Fibroblast of lung (primary cell): ENCODE measurements at regions not wholly inside any gene's neighbourhood (a gene's known extent, or its start where the extent isn't known, plus 50 kb on each side); places are given as distances from the start of the nearest gene placed in this dataset.

Source experiments
- DNase-seq, 2 donors: peaks; one replicate each; pipeline versions ENCODE4 v3.0.0 to v3.0.0-alpha.2; 2010; ENCODE audit warnings: low read depth in 2 of 2
- H2AFZ ChIP-seq: 2 replicates; pipeline ENCODE4 v1.5.1; 2012; ENCODE audit warnings: low read length, control low read depth, inconsistent platforms
- H3K27ac ChIP-seq: 2 replicates; pipeline ENCODE4 v1.5.1; 2011; ENCODE audit warnings: low read length, control low read depth; ENCODE audit not compliant: insufficient read depth
- H3K27me3 ChIP-seq: 2 replicates; pipeline ENCODE4 v1.5.1; 2011; ENCODE audit warnings: mild to moderate bottlenecking, low read length; ENCODE audit not compliant: control insufficient read depth, insufficient read depth
- H3K36me3 ChIP-seq: 2 replicates; pipeline ENCODE4 v1.5.1; 2011; ENCODE audit warnings: low read length; ENCODE audit not compliant: control insufficient read depth, insufficient read depth
- H3K4me1 ChIP-seq: 2 replicates; pipeline ENCODE4 v1.5.1; 2011; ENCODE audit warnings: low read length; ENCODE audit not compliant: control insufficient read depth, insufficient read depth; ENCODE audit errors: extremely low read depth
- H3K4me2 ChIP-seq: 2 replicates; pipeline ENCODE4 v1.5.1; 2011; ENCODE audit warnings: low read length, control low read depth; ENCODE audit not compliant: insufficient read depth; ENCODE audit errors: extremely low read depth
- H3K4me3 ChIP-seq, 4 experiments: fragments of 200-600 bp in 1 of 4; sonication (generic) in 1 of 4; replicated peaks in 1 of 4; 2 replicates each; pipeline ENCODE4 v1.5.1; 2011 to 2016; ENCODE audit warnings: low read length in 4 of 4, low read depth in 3 of 4, mild to moderate bottlenecking in 3 of 4, control low read depth in 2 of 4, inconsistent platforms in 1 of 4, mixed read lengths in 1 of 4; ENCODE audit not compliant: insufficient read depth in 1 of 4; ENCODE audit errors: control extremely low read depth in 1 of 4
- H3K79me2 ChIP-seq: 2 replicates; pipeline ENCODE4 v1.5.1; 2012; ENCODE audit warnings: mild to moderate bottlenecking, low read length, inconsistent platforms; ENCODE audit not compliant: control insufficient read depth, insufficient read depth
- H3K9ac ChIP-seq: 2 replicates; pipeline ENCODE4 v1.5.1; 2011; ENCODE audit warnings: mild to moderate bottlenecking, low read length, control low read depth; ENCODE audit not compliant: insufficient read depth
- H3K9me3 ChIP-seq: 2 replicates; pipeline ENCODE4 v1.5.1; 2012; ENCODE audit warnings: low read depth, low read length; ENCODE audit not compliant: control insufficient read depth, insufficient read depth
- H4K20me1 ChIP-seq: 2 replicates; pipeline ENCODE4 v1.5.1; 2011; ENCODE audit warnings: low read length; ENCODE audit not compliant: control insufficient read depth, insufficient read depth; ENCODE audit errors: extremely low read depth
- CTCF ChIP-seq, 2 donors: IDR thresholded peaks in 1 of 2; conservative IDR thresholded peaks in 1 of 2; 1 replicate in 1 of 2; 2 replicates in 1 of 2; pipeline ENCODE4 v1.5.1; 2011 to 2012; ENCODE audit warnings: low read length in 2 of 2, control low read depth in 1 of 2, inconsistent platforms in 1 of 2, low read depth in 1 of 2, mild to moderate bottlenecking in 1 of 2
- EZH2 ChIP-seq: IDR thresholded peaks from 2 replicates; pipeline ENCODE4 v1.5.1; 2012; ENCODE audit warnings: low read length, control low read depth, mild to moderate bottlenecking; ENCODE audit errors: missing control alignments

GRCh38 chr7:96836456-96836855, 126.8 kb upstream of the SEM1 start:
- H3K4me2 ChIP-seq: peak overlapping the region; percentile 44
- no peaks in the 10 kb centered on the region for H3K36me3 ChIP-seq
- H3K9ac ChIP-seq: no peak overlapping the region
- no peak overlapping the region for H3K27ac ChIP-seq
- no peaks in the 10 kb centered on the region for H3K79me2 ChIP-seq
- H2AFZ ChIP-seq: peak overlapping the region; percentile 33
- no peak for DNase-seq
- no peak overlapping the region for H3K4me3 ChIP-seq
- no peaks in the 10 kb centered on the region for H3K27me3 ChIP-seq
- TF ChIP-seq CTCF (conservative IDR thresholded peaks at IDR 0.05 in 1 of 2, IDR thresholded peaks at IDR 0.05 in 1 of 2; ENCODE audit: low read depth in 1 of 2, low read length in 2 of 2): no peak
- no peak for TF ChIP-seq EZH2
- H4K20me1 ChIP-seq: no peaks in the 10 kb centered on the region
- no peaks in the 10 kb centered on the region for H3K9me3 ChIP-seq
- H3K4me1 ChIP-seq: no peaks in the 10 kb centered on the region

DNA sequence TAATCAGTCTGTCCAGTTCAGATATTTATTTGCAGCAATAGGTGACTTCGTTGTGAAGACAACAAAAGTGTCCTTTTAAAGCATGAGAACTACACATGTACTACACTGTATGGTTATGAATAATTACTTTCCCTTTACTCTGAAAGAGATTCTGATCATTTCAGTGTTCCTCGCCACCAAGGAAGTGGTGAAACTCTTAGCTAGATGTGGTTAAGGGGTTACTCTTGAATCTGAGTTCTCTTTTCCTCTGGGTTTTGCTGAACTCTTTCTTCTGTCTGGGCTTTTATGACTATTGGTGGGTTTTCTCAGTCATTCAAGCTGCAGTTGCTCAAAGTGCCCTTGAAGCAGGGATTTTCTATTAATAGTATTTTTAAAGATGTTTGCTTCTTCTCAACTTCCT, 127.9 kb upstream of the SEM1 start:
- Histone ChIP-seq H3K36me3 (no peaks in the 10 kb centered on the region), H3K4me2 (no peak overlapping the region), H2AFZ (no peak overlapping the region), H4K20me1 (no peaks in the 10 kb centered on the region), H3K4me3 (no peak overlapping the region), H3K9me3 (no peaks in the 10 kb centered on the region), H3K9ac (no peak overlapping the region), H3K27me3 (no peaks in the 10 kb centered on the region), H3K4me1 (no peaks in the 10 kb centered on the region), H3K79me2 (no peaks in the 10 kb centered on the region), H3K27ac (no peak overlapping the region)
- no peak for TF ChIP-seq EZH2
- no peak for DNase-seq

- no peak for TF ChIP-seq EZH2
- no peak for TF ChIP-seq CTCF (conservative IDR thresholded peaks at IDR 0.05 in 1 of 2, IDR thresholded peaks at IDR 0.05 in 1 of 2; ENCODE audit: low read depth in 1 of 2, low read length in 2 of 2)
- Histone ChIP-seq H3K4me3 (no peak overlapping the region), H3K4me2 (no peak overlapping the region), H3K36me3 (no peaks in the 10 kb centered on the region), H3K79me2 (no peaks in the 10 kb centered on the region), H3K9me3 (no peaks in the 10 kb centered on the region), H3K27me3 (no peaks in the 10 kb centered on the region), H3K9ac (no peak overlapping the region), H3K4me1 (no peaks in the 10 kb centered on the region), H4K20me1 (no peaks in the 10 kb centered on the region), H3K27ac (no peak overlapping the region), H2AFZ (no peak overlapping the region)
- DNase-seq: no peak
Measured at GRCh38 chr7:96838481-96838880, 128.8 kb upstream of the SEM1 start.
